ENCODE measurements at regions not wholly inside any gene's neighbourhood (a gene's known extent, or its start where the extent isn't known, plus 50 kb on each side); places are given as distances from the start of the nearest gene placed in this dataset.
A peak's percentile ranks its signal among the peaks of the same experiment; 100 is the strongest.
"Not testable (repeated sequence)": the region's sequence is repeated elsewhere in the genome, so short reads cannot be mapped to it uniquely, and the experiment has no call there.

DNA sequence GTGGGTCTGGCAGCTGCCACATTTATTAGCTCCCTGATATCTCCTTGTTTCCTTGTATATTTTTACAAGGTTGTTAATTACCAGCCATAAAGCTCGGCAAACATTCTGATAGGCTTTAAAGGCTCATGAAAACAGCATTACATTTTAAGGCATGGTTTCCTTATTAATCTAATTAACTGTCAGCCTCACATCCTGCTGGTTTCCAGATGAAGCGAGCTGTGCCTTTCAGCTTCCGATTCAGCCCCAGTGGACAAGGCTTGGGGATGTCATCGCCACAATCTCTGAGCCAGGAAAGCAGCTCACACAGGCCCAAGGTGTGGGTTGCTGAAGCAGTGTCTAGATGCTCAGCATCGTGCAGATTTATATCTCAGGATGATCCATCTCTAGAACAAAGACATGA lies 66.0 kb upstream of the RALY start:
- no peak for DNase-seq (ENCODE audit: low spot score)
- H3K9me3 Mint-ChIP-seq (ENCODE audit: low read depth) = no peaks in the 10 kb centered on the region
- no peaks in the 10 kb centered on the region for H3K36me3 Mint-ChIP-seq (ENCODE audit: low read depth)
- peaks cover 6% of the 10 kb centered on the region for H3K27me3 Mint-ChIP-seq (ENCODE audit: low read depth)
- no peak overlapping the region for H3K4me3 Mint-ChIP-seq (ENCODE audit: unreplicated experiment)
- TF ChIP-seq, protein P1, sequence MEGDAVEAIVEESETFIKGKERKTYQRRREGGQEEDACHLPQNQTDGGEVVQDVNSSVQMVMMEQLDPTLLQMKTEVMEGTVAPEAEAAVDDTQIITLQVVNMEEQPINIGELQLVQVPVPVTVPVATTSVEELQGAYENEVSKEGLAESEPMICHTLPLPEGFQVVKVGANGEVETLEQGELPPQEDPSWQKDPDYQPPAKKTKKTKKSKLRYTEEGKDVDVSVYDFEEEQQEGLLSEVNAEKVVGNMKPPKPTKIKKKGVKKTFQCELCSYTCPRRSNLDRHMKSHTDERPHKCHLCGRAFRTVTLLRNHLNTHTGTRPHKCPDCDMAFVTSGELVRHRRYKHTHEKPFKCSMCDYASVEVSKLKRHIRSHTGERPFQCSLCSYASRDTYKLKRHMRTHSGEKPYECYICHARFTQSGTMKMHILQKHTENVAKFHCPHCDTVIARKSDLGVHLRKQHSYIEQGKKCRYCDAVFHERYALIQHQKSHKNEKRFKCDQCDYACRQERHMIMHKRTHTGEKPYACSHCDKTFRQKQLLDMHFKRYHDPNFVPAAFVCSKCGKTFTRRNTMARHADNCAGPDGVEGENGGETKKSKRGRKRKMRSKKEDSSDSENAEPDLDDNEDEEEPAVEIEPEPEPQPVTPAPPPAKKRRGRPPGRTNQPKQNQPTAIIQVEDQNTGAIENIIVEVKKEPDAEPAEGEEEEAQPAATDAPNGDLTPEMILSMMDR (IDR thresholded peaks at IDR 0.05) = no peak
- peaks cover 13% of the 10 kb centered on the region for H3K4me1 Mint-ChIP-seq (ENCODE audit: low read depth)
- H3K27ac Mint-ChIP-seq (ENCODE audit: unreplicated experiment) = no peak overlapping the region

DNA sequence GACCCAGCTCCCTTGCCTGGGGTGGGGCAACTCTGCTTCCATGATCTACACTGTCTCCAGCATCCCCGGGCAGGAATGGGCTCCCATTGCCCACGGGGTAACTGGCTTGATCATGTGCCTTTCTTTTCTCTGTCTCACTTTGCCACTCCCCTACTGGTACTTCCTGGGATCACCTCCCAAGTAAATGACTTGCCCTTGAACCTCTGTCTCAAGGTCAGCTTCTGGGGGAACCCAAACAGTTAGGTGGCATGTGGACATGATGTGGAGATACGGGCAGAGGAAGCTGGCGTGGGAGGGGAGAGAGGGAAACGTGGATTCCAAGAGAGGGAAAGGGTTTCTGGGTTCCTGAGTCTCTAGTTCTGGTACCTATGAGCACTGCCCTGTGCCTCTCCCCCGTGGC lies 63.8 kb upstream of the RALY start:
- TF ChIP-seq, protein P1 (IDR thresholded peaks at IDR 0.05) = no peak
- H3K4me3 Mint-ChIP-seq (ENCODE audit: unreplicated experiment) = no peak overlapping the region
- H3K9me3 Mint-ChIP-seq (ENCODE audit: low read depth) = no peaks in the 10 kb centered on the region
- DNase-seq (ENCODE audit: low spot score) = no peak
- H3K4me1 Mint-ChIP-seq (ENCODE audit: low read depth) = peaks cover 13% of the 10 kb centered on the region
- no peak overlapping the region for H3K27ac Mint-ChIP-seq (ENCODE audit: unreplicated experiment)
- peaks cover 6% of the 10 kb centered on the region for H3K27me3 Mint-ChIP-seq (ENCODE audit: low read depth)
- no peaks in the 10 kb centered on the region for H3K36me3 Mint-ChIP-seq (ENCODE audit: low read depth)

DNA sequence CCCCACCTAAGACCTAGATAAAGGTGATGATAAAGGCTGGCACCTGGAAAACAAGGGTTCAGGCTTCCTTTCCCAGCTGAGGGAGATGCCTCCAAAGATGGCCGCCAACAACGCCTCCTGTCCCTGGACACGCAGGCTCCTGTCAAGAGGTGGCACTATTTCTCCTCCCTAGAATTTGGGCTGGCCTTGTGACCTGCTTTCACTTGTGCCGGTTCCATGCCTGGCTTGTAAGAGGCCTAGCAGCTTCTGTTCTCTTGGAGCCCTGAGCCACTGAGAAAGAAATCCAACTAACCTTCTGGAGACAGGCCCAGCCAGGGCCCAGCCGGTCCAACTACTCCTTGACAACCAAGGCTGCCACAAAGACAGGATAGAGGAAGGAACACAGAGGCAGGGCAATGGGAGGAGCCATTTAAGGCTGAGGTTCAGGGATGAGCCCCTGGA lies 60.2 kb upstream of the RALY start:
- TF ChIP-seq, protein P1 (IDR thresholded peaks at IDR 0.05) = peak; percentile 65
- H3K9me3 Mint-ChIP-seq (ENCODE audit: low read depth) = no peaks in the 10 kb centered on the region
- no peak for DNase-seq (ENCODE audit: low spot score)
- H3K36me3 Mint-ChIP-seq (ENCODE audit: low read depth) = no peaks in the 10 kb centered on the region
- no peak overlapping the region for H3K4me3 Mint-ChIP-seq (ENCODE audit: unreplicated experiment)
- H3K4me1 Mint-ChIP-seq (ENCODE audit: low read depth) = no peaks in the 10 kb centered on the region
- peaks cover 6% of the 10 kb centered on the region for H3K27me3 Mint-ChIP-seq (ENCODE audit: low read depth)
- H3K27ac Mint-ChIP-seq (ENCODE audit: unreplicated experiment) = no peak overlapping the region

DNA sequence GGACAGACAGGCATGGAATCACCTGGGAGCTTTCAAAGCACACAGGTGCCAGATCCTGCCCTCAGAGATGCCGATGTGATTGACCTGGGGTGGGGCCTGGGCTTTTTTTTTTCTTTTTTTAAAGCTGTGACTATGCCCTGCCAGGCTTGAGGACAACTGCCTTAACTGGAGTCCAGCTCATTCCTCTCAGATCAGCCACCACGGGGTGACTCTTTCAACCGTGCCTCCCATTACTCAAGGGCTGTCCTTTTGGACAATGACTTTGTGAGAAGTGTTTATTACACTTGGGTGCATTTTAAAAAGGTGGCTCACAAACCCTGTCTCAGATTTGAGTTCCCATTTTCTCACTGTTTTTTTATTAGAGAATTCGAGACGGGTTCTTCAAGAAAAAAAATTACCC lies 57.1 kb upstream of the RALY start:
- no peaks in the 10 kb centered on the region for H3K9me3 Mint-ChIP-seq (ENCODE audit: low read depth)

DNA sequence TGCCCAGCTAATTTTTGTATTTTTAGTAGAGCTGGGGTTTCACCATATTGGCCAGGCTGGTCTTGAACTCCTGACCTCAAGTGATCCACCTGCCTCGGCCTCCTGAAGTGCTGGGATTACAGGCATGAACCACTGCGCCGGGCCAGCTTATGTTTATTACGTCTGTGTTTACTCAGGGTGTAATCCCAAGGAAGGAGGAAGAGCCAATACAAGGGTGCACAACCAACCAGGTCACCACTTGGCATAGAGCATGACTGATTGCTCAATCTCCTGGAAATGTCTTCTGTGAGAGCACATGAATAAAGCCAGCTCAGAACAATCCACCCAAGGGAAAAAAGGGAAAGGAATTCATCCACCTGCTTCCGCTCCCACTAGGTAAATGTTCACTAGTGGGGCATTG lies 54.7 kb upstream of the RALY start:
- not testable (repeated sequence) for H3K27me3 Mint-ChIP-seq (ENCODE audit: low read depth); H3K9me3 Mint-ChIP-seq (ENCODE audit: low read depth); H3K4me1 Mint-ChIP-seq (ENCODE audit: low read depth); H3K4me3 Mint-ChIP-seq (ENCODE audit: unreplicated experiment); H3K36me3 Mint-ChIP-seq (ENCODE audit: low read depth); H3K27ac Mint-ChIP-seq (ENCODE audit: unreplicated experiment); DNase-seq (ENCODE audit: low spot score)

More for the DNA sequence above, 57.1 kb upstream of the RALY start:
- Mint-ChIP-seq H3K4me1 (ENCODE audit: low read depth) (no peaks in the 10 kb centered on the region), H3K27ac (ENCODE audit: unreplicated experiment) (no peak overlapping the region), H3K27me3 (ENCODE audit: low read depth) (peaks cover 4% of the 10 kb centered on the region), H3K36me3 (ENCODE audit: low read depth) (no peaks in the 10 kb centered on the region), H3K4me3 (ENCODE audit: unreplicated experiment) (no peak overlapping the region)
- TF ChIP-seq, protein P1 (IDR thresholded peaks at IDR 0.05) = no peak
- DNase-seq (ENCODE audit: low spot score) = no peak

DNA sequence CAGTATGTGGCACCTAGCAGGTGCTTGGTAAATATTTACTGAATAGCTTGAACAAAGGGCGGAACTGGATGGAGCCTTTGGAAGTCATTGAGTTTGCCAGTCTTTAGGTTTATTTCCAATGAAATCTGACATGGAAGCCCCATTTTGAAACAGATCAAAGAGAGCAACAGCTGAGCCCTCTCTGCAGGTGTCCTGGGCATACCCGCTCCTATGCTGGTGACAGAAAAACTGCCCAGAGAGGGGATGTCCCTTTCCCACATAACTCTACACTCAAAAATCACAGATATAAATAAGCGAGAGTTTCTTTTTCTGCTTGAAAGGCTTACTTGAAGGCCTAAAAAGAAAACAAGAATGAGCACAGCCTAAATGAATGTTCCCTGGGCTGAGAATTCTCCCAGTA lies 53.0 kb upstream of the RALY start:
- H3K4me3 Mint-ChIP-seq (ENCODE audit: unreplicated experiment) = no peak overlapping the region
- DNase-seq (ENCODE audit: low spot score) = no peak
- peaks cover 4% of the 10 kb centered on the region for H3K27me3 Mint-ChIP-seq (ENCODE audit: low read depth)
- no peaks in the 10 kb centered on the region for H3K36me3 Mint-ChIP-seq (ENCODE audit: low read depth)
- no peaks in the 10 kb centered on the region for H3K4me1 Mint-ChIP-seq (ENCODE audit: low read depth)
- TF ChIP-seq, protein P1 (IDR thresholded peaks at IDR 0.05) = no peak
- no peaks in the 10 kb centered on the region for H3K9me3 Mint-ChIP-seq (ENCODE audit: low read depth)
- no peak overlapping the region for H3K27ac Mint-ChIP-seq (ENCODE audit: unreplicated experiment)

Measured in chondrocyte (in vitro differentiated cells).